GM12878 (cell line): ENCODE measurements at regions not wholly inside any gene's neighbourhood (a gene's known extent, or its start where the extent isn't known, plus 50 kb on each side); places are given as distances from the start of the nearest gene placed in this dataset.

Source experiments
- ATAC-seq: fragments of 200-7000 bp; cut with Tn5 transposase; 3 replicates; pipeline ENCODE4 v1.9.1; 2020; ENCODE audit warnings: mild to moderate bottlenecking, moderate library complexity
- BruUV-seq: library from RNA; stranded (reverse); fragments of 400-500 nt; replicated peaks from 2 replicates; lab custom pipeline; 2021; lab: Mats Ljungman, UMichigan
- CTCF ChIA-PET: fragments of 300-600 bp; sonication (Branson Sonifier 250); formaldehyde crosslinking; extraction: SDS; loops from one replicate; lab custom pipeline; 2021; ENCODE audit warnings: inconsistent platforms; lab: Yijun Ruan, JAX
- POLR2A ChIA-PET: fragments of 350-600 bp; formaldehyde crosslinking; extraction: SDS; loops from one replicate; lab custom pipeline; 2021; ENCODE audit warnings: inconsistent platforms; lab: Charles Lee
- RAD21 ChIA-PET: fragments of 300-600 bp; sonication (Branson Sonifier 250); formaldehyde crosslinking; loops from one replicate; lab custom pipeline; 2023; ENCODE audit warnings: antibody characterized with exemption; ENCODE audit not compliant: unreplicated experiment; lab: Charles Lee
- SMC1A ChIA-PET: fragments of 300-600 bp; sonication (Branson Sonifier 250); formaldehyde crosslinking; loops from one replicate; lab custom pipeline; 2023; ENCODE audit not compliant: unreplicated experiment, uncharacterized antibody; lab: Charles Lee
- DNase-seq: peaks from one replicate; pipeline ENCODE4 v3.0.0-alpha.2; 2011; ENCODE audit warnings: low read depth, low spot score
- FAIRE-seq: peaks from 3 replicates; lab custom pipeline; 2011; peaks lifted over from hg19 to GRCh38; lab: Jason Lieb, UNC
- H2AFZ ChIP-seq: 2 replicates; pipeline ENCODE4 v1.6.0; 2011; ENCODE audit warnings: low read depth, low read length, control low read depth; ENCODE audit not compliant: control insufficient read depth
- H3K27ac ChIP-seq: 2 replicates; pipeline ENCODE4 v1.5.1; 2011; ENCODE audit warnings: control low read depth; ENCODE audit not compliant: control insufficient read depth, insufficient read depth
- H3K27me3 ChIP-seq, 2 experiments: replicated peaks in 1 of 2; 2 replicates each; pipeline versions ENCODE4 v1.6.0 to v1.6.1; 2011; ENCODE audit warnings: low read length in 1 of 2; ENCODE audit not compliant: control insufficient read depth in 2 of 2, insufficient read depth in 2 of 2
- H3K36me3 ChIP-seq, 2 experiments: 2 replicates each; pipeline ENCODE4 v1.5.1; 2011; ENCODE audit warnings: low read length in 1 of 2; ENCODE audit not compliant: control insufficient read depth in 2 of 2, insufficient read depth in 2 of 2
- H3K4me1 ChIP-seq: 2 replicates; pipeline ENCODE4 v1.6.1; 2011; ENCODE audit warnings: mild to moderate bottlenecking, low read length, moderate library complexity, mixed read lengths; ENCODE audit not compliant: control insufficient read depth, insufficient read depth
- H3K4me2 ChIP-seq: 2 replicates; pipeline ENCODE4 v1.6.0; 2011; ENCODE audit warnings: control low read depth; ENCODE audit not compliant: control insufficient read depth, insufficient read depth
- H3K4me3 ChIP-seq: fragments of 200-600 bp; sonication (generic); 2 replicates; pipeline ENCODE4 v1.5.1; 2016
- H3K79me2 ChIP-seq: 2 replicates; pipeline ENCODE4 v1.6.0; 2011; ENCODE audit warnings: low read length; ENCODE audit not compliant: control insufficient read depth, insufficient read depth
- H3K9ac ChIP-seq: 2 replicates; pipeline ENCODE4 v1.8.0; 2011; ENCODE audit warnings: low read length, control low read depth, mixed read lengths; ENCODE audit not compliant: control insufficient read depth, insufficient read depth
- H3K9me3 ChIP-seq: replicated peaks from 3 replicates; pipeline ENCODE4 v1.5.1; 2011; ENCODE audit warnings: mild to moderate bottlenecking, low read length; ENCODE audit not compliant: control insufficient read depth, insufficient read depth
- H4K20me1 ChIP-seq: 2 replicates; pipeline ENCODE4 v1.6.0; 2011; ENCODE audit not compliant: control insufficient read depth, insufficient read depth
- CBFB ChIP-seq: IDR thresholded peaks from 2 replicates; pipeline ENCODE4 v1.6.1; 2016; ENCODE audit warnings: antibody characterized with exemption, low read depth
- EP300 ChIP-seq, 2 experiments: fragments of 150-350 bp in 1 of 2; IDR thresholded peaks; 2 replicates each; pipeline ENCODE4 v1.6.1; 2011 to 2012; ENCODE audit warnings: low read depth in 2 of 2, low read length in 2 of 2, borderline replicate concordance in 1 of 2, improper control_type of control experiment in 1 of 2, inconsistent platforms in 1 of 2; ENCODE audit not compliant: control insufficient read depth in 1 of 2
- FOXM1 ChIP-seq: IDR thresholded peaks from 2 replicates; pipeline ENCODE4 v1.6.1; 2012; ENCODE audit warnings: low read depth, mild to moderate bottlenecking, inconsistent platforms, low read length, moderate library complexity
- HCFC1 ChIP-seq: fragments of 150-350 bp; IDR thresholded peaks from 2 replicates; pipeline ENCODE4 v1.6.1; 2014; ENCODE audit warnings: low read length
- HDAC6 ChIP-seq: fragments of 200-600 bp; sonication (generic); IDR thresholded peaks from one replicate; pipeline ENCODE4 v1.8.0; 2017; ENCODE audit warnings: antibody characterized with exemption; ENCODE audit not compliant: unreplicated experiment
- IKZF1 ChIP-seq: fragments of 450-650 bp; conservative IDR thresholded peaks from 2 replicates; pipeline ENCODE4 v1.6.1; 2017; ENCODE audit warnings: antibody characterized with exemption, mild to moderate bottlenecking
- JUNB ChIP-seq: IDR thresholded peaks from 2 replicates; pipeline ENCODE4 v1.6.1; 2016; ENCODE audit warnings: antibody characterized with exemption, mild to moderate bottlenecking
- JUND ChIP-seq: IDR thresholded peaks from 2 replicates; pipeline ENCODE4 v1.6.1; 2012; ENCODE audit warnings: low read depth, mild to moderate bottlenecking, low read length, improper control_type of control experiment, moderate library complexity
- MEF2B ChIP-seq: fragments of 450-650 bp; IDR thresholded peaks from 2 replicates; pipeline ENCODE4 v1.6.1; 2018; ENCODE audit warnings: mild to moderate bottlenecking, moderate library complexity; ENCODE audit not compliant: partially characterized antibody, poor library complexity, severe bottlenecking
- NBN ChIP-seq: fragments of 450-650 bp; IDR thresholded peaks from 2 replicates; pipeline ENCODE4 v1.6.1; 2016
- NR2C2 ChIP-seq: IDR thresholded peaks from 2 replicates; pipeline ENCODE4 v1.6.1; 2011; ENCODE audit warnings: borderline replicate concordance, low read depth; ENCODE audit not compliant: control insufficient read depth, insufficient read length
- NR2F1 ChIP-seq: fragments of 450-650 bp; conservative IDR thresholded peaks from 2 replicates; pipeline ENCODE4 v1.6.1; 2017; ENCODE audit warnings: mild to moderate bottlenecking
- NRF1 ChIP-seq: conservative IDR thresholded peaks from 2 replicates; pipeline ENCODE4 v1.6.1; 2011; ENCODE audit warnings: mild to moderate bottlenecking, low read depth, low read length, improper control_type of control experiment
- SMC3 ChIP-seq: IDR thresholded peaks from 2 replicates; pipeline ENCODE4 v1.6.1; 2011; ENCODE audit warnings: low read length, improper control_type of control experiment, borderline replicate concordance
- SREBF2 ChIP-seq: IDR thresholded peaks from 2 replicates; pipeline ENCODE4 v1.6.1; 2012; ENCODE audit warnings: mild to moderate bottlenecking, low read length
- TAF1 ChIP-seq: IDR thresholded peaks from 2 replicates; pipeline ENCODE4 v1.6.1; 2011; ENCODE audit warnings: mild to moderate bottlenecking, low read depth, low read length, borderline replicate concordance
- ZNF217 ChIP-seq: fragments of 450-650 bp; IDR thresholded peaks from 2 replicates; pipeline ENCODE4 v1.6.1; 2017; ENCODE audit warnings: antibody characterized with exemption, mild to moderate bottlenecking
- WGBS: methylation state at CpG from one replicate; pipeline ENCODE4 v1.1.6; 2016; ENCODE audit warnings: low lambda C conversion rate; ENCODE audit not compliant: insufficient replicate concordance, insufficient coverage; ENCODE audit errors: missing lambda C conversion rate; 5-methylcytosine and 5-hydroxymethylcytosine counted together
- in situ Hi-C: fragments of 300-500 bp; cut with MboI; formaldehyde crosslinking; loops from 9 replicates; pipeline ENCODE4 v1.14.3; 2018; ENCODE audit warnings: mixed read lengths
- intact Hi-C: fragments of 100-400 bp; cut with micrococcal nuclease; formaldehyde crosslinking; loops from one replicate; pipeline ENCODE4 v1.14.2; 2022; ENCODE audit not compliant: unreplicated experiment
- TF ChIP-seq, protein P1 (sequence below): IDR thresholded peaks from 2 replicates; pipeline ENCODE4 v1.6.1; 2012; ENCODE audit warnings: low read length, inconsistent platforms
- TF ChIP-seq, protein P2 (sequence below): fragments of 450-650 bp; IDR thresholded peaks from 2 replicates; pipeline ENCODE4 v1.6.1; 2018; ENCODE audit warnings: borderline replicate concordance, mild to moderate bottlenecking; ENCODE audit not compliant: partially characterized antibody

DNA sequence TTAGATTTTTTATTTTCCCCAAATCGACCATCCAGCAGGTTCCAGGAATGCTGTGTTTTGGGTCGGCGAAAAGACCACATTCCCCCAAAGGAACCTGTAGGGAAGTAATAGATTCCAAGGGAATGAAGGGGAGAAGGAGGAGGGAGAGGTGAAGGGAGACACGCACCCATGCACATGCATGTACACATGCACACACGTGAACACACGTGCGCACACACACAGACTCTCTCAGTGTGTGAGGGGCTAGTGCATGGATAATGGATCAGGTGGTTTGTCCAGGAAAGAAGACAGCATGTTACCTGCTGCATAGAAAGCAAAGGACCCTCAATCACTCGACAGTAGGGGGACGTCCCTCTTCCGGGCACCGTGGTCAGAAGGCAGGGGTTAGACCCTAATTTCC lies 52.4 kb upstream of the PDE10A start:
- CTCF ChIA-PET: no interaction called here
- no TSS peak for BruUV-seq
- no peak for FAIRE-seq

More for the DNA sequence above, 52.4 kb upstream of the PDE10A start:
- 44% methylated on average over 11 of the region's 11 CpGs for WGBS
- Histone ChIP-seq H3K9me3 (no peaks in the 10 kb centered on the region), H3K4me2 (no peak overlapping the region), H2AFZ (no peak overlapping the region), H3K79me2 (no peaks in the 10 kb centered on the region), H3K36me3 (no peaks in the 10 kb centered on the region), H3K9ac (no peak overlapping the region), H3K27me3 (no peaks in the 10 kb centered on the region; a peak in 1 of 4 replicates), H3K4me3 (no peak overlapping the region), H4K20me1 (no peaks in the 10 kb centered on the region), H3K4me1 (no peaks in the 10 kb centered on the region), H3K27ac (no peak overlapping the region)
- RAD21 ChIA-PET: no interaction called here
- POLR2A ChIA-PET: no interaction called here
- no peak for TF ChIP-seq HDAC6
- no peak for TF ChIP-seq NR2F1
- no peak for TF ChIP-seq HCFC1
- TF ChIP-seq, protein P1, sequence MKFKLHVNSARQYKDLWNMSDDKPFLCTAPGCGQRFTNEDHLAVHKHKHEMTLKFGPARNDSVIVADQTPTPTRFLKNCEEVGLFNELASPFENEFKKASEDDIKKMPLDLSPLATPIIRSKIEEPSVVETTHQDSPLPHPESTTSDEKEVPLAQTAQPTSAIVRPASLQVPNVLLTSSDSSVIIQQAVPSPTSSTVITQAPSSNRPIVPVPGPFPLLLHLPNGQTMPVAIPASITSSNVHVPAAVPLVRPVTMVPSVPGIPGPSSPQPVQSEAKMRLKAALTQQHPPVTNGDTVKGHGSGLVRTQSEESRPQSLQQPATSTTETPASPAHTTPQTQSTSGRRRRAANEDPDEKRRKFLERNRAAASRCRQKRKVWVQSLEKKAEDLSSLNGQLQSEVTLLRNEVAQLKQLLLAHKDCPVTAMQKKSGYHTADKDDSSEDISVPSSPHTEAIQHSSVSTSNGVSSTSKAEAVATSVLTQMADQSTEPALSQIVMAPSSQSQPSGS: no peak
- TF ChIP-seq EP300 (IDR thresholded peaks at IDR 0.05; ENCODE audit: borderline replicate concordance in 1 of 2, control insufficient read depth in 1 of 2, low read depth in 2 of 2, low read length in 2 of 2): no peak
- no peak for TF ChIP-seq MEF2B
- TF ChIP-seq JUNB: no peak
- TF ChIP-seq ZNF217: no peak
- no peak for TF ChIP-seq NR2C2
- TF ChIP-seq IKZF1: no peak
- no peak for TF ChIP-seq NBN
- TF ChIP-seq, protein P2, sequence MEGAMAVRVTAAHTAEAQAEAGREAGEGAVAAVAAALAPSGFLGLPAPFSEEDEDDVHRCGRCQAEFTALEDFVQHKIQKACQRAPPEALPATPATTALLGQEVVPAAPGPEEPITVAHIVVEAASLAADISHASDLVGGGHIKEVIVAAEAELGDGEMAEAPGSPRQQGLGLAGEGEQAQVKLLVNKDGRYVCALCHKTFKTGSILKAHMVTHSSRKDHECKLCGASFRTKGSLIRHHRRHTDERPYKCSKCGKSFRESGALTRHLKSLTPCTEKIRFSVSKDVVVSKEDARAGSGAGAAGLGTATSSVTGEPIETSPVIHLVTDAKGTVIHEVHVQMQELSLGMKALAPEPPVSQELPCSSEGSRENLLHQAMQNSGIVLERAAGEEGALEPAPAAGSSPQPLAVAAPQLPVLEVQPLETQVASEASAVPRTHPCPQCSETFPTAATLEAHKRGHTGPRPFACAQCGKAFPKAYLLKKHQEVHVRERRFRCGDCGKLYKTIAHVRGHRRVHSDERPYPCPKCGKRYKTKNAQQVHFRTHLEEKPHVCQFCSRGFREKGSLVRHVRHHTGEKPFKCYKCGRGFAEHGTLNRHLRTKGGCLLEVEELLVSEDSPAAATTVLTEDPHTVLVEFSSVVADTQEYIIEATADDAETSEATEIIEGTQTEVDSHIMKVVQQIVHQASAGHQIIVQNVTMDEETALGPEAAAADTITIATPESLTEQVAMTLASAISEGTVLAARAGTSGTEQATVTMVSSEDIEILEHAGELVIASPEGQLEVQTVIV: no peak
- TF ChIP-seq CBFB: no peak
- no peak for TF ChIP-seq NRF1
- TF ChIP-seq TAF1: no peak
- no peak for TF ChIP-seq JUND
- no peak for TF ChIP-seq SMC3
- no peak for TF ChIP-seq SREBF2
- TF ChIP-seq FOXM1: no peak
- intact Hi-C loops: no loop called here
- ATAC-seq (no peak), DNase-seq (no peak)
- SMC1A ChIA-PET: no interaction called here
- in situ Hi-C loops: no loop called here
